ENCODE measurements at regions not wholly inside any gene's neighbourhood (a gene's known extent, or its start where the extent isn't known, plus 50 kb on each side); places are given as distances from the start of the nearest gene placed in this dataset.
"Not testable (repeated sequence)": the region's sequence is repeated elsewhere in the genome, so short reads cannot be mapped to it uniquely, and the experiment has no call there.

- DNase-seq, result no peak
- in situ Hi-C loops (cut with MboI; ENCODE audit: low pct_unique_long_range_greater_than_20kb, low sequenced_read_pairs), result no loop called here
Observed at GRCh38 chr5:38768412-38769211, 77.2 kb upstream of the OSMR start.

- in situ Hi-C loops (cut with MboI; ENCODE audit: low pct_unique_long_range_greater_than_20kb, low sequenced_read_pairs), result no loop called here
- DNase-seq, result no peak
Observed at GRCh38 chr5:38772471-38772870, 73.3 kb upstream of the OSMR start.

- no peak for DNase-seq
- in situ Hi-C loops (cut with MboI; ENCODE audit: low pct_unique_long_range_greater_than_20kb, low sequenced_read_pairs), result no loop called here
Observed at GRCh38 chr5:38775218-38775840, 70.5 kb upstream of the OSMR start.

GRCh38 chr5:38776149-38776896 is 69.5 kb upstream of the OSMR start:
- in situ Hi-C loops (cut with MboI; ENCODE audit: low pct_unique_long_range_greater_than_20kb, low sequenced_read_pairs), result no loop called here
- no peak for DNase-seq

- no peak for DNase-seq
- in situ Hi-C loops (cut with MboI; ENCODE audit: low pct_unique_long_range_greater_than_20kb, low sequenced_read_pairs), result no loop called here
Observed at GRCh38 chr5:38777111-38777510, 68.7 kb upstream of the OSMR start.

GRCh38 chr5:38780316-38780715 is 65.5 kb upstream of the OSMR start:
- in situ Hi-C loops (cut with MboI; ENCODE audit: low pct_unique_long_range_greater_than_20kb, low sequenced_read_pairs), result no loop called here
- DNase-seq, result no peak

- in situ Hi-C loops (cut with MboI; ENCODE audit: low pct_unique_long_range_greater_than_20kb, low sequenced_read_pairs), result no loop called here
- no peak for DNase-seq
Observed at GRCh38 chr5:38780945-38781344, 64.9 kb upstream of the OSMR start.

- in situ Hi-C loops (cut with MboI; ENCODE audit: low pct_unique_long_range_greater_than_20kb, low sequenced_read_pairs), result no loop called here
- DNase-seq, result no peak
Observed at GRCh38 chr5:38782180-38782835, 63.5 kb upstream of the OSMR start.

- in situ Hi-C loops (cut with MboI; ENCODE audit: low pct_unique_long_range_greater_than_20kb, low sequenced_read_pairs), result no loop called here
- no peak for DNase-seq
Observed at GRCh38 chr5:38783011-38783561, 62.7 kb upstream of the OSMR start.

GRCh38 chr5:38789134-38789533 is 56.7 kb upstream of the OSMR start:
- DNase-seq, result no peak
- in situ Hi-C loops (cut with MboI; ENCODE audit: low pct_unique_long_range_greater_than_20kb, low sequenced_read_pairs), result no loop called here

GRCh38 chr5:38789777-38790176 is 56.0 kb upstream of the OSMR start:
- no peak for DNase-seq
- in situ Hi-C loops (cut with MboI; ENCODE audit: low pct_unique_long_range_greater_than_20kb, low sequenced_read_pairs), result no loop called here

- no peak for DNase-seq
- in situ Hi-C loops (cut with MboI; ENCODE audit: low pct_unique_long_range_greater_than_20kb, low sequenced_read_pairs), result no loop called here
Observed at GRCh38 chr5:38790268-38790667, 55.5 kb upstream of the OSMR start.

GRCh38 chr5:38790891-38791290 is 54.9 kb upstream of the OSMR start:
- no peak for DNase-seq

GRCh38 chr5:38793099-38793498 is 52.7 kb upstream of the OSMR start:
- in situ Hi-C loops (cut with MboI; ENCODE audit: low pct_unique_long_range_greater_than_20kb, low sequenced_read_pairs), result no loop called here
- no peak for DNase-seq

More at GRCh38 chr5:38790891-38791290, 54.9 kb upstream of the OSMR start:
- in situ Hi-C loops (cut with MboI; ENCODE audit: low pct_unique_long_range_greater_than_20kb, low sequenced_read_pairs), result no loop called here

- DNase-seq; in situ Hi-C loops (cut with MboI; ENCODE audit: low pct_unique_long_range_greater_than_20kb, low sequenced_read_pairs): not testable (repeated sequence)
Observed at GRCh38 chr5:38794037-38794436, 51.8 kb upstream of the OSMR start.

GRCh38 chr5:38794986-38795385 is 50.8 kb upstream of the OSMR start:
- in situ Hi-C loops (cut with MboI; ENCODE audit: low pct_unique_long_range_greater_than_20kb, low sequenced_read_pairs), result no loop called here
- no peak for DNase-seq

GRCh38 chr5:38795986-38796741 is 49.6 kb upstream of the OSMR start:
- in situ Hi-C loops (cut with MboI; ENCODE audit: low pct_unique_long_range_greater_than_20kb, low sequenced_read_pairs), result no loop called here
- no peak for DNase-seq
